ENCODE measurements at regions not wholly inside any gene's neighbourhood (a gene's known extent, or its start where the extent isn't known, plus 50 kb on each side); places are given as distances from the start of the nearest gene placed in this dataset.

DNA sequence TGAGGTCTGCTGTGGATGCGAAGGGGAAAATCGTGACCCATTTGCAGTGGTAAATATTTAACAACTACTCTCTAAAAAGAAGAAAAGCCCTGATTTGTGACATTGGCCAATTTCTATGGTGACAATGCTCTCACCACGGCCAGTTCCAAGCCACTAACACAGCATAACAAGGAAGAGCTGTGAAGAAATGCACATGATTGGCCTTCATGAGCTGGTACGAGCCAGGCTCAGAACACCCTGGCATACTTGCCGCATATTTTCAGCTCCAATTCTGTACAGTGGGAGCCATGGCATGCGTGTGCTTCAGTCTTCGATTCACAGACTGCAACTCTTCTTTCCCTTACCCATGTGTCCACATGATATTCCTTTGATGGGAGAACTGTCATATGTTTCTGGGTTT lies 363.9 kb upstream of the CDH5 start:
- Histone ChIP-seq H3K4me3 (no peak overlapping the region), H3K27me3 (no peaks in the 10 kb centered on the region), H3K4me1 (no peaks in the 10 kb centered on the region), H3K9me3 (no peaks in the 10 kb centered on the region), H3K36me3 (replicated peaks in 1 of 2; ENCODE audit: insufficient read depth in 1 of 2, low read depth in 2 of 2) (no peaks in the 10 kb centered on the region), H3K27ac (no peak overlapping the region)
- 57 to 60% methylated on average over 7 of the region's 7 CpGs for WGBS, 2 donors
- DNase-seq (no peak), ATAC-seq (no peak)
- no peak for TF ChIP-seq POLR2A (IDR thresholded peaks at IDR 0.05)
- TF ChIP-seq, protein P1, sequence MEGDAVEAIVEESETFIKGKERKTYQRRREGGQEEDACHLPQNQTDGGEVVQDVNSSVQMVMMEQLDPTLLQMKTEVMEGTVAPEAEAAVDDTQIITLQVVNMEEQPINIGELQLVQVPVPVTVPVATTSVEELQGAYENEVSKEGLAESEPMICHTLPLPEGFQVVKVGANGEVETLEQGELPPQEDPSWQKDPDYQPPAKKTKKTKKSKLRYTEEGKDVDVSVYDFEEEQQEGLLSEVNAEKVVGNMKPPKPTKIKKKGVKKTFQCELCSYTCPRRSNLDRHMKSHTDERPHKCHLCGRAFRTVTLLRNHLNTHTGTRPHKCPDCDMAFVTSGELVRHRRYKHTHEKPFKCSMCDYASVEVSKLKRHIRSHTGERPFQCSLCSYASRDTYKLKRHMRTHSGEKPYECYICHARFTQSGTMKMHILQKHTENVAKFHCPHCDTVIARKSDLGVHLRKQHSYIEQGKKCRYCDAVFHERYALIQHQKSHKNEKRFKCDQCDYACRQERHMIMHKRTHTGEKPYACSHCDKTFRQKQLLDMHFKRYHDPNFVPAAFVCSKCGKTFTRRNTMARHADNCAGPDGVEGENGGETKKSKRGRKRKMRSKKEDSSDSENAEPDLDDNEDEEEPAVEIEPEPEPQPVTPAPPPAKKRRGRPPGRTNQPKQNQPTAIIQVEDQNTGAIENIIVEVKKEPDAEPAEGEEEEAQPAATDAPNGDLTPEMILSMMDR (IDR thresholded peaks at IDR 0.05) = no peak
- intact Hi-C loops (cut with DNase I) = no loop called here

DNA sequence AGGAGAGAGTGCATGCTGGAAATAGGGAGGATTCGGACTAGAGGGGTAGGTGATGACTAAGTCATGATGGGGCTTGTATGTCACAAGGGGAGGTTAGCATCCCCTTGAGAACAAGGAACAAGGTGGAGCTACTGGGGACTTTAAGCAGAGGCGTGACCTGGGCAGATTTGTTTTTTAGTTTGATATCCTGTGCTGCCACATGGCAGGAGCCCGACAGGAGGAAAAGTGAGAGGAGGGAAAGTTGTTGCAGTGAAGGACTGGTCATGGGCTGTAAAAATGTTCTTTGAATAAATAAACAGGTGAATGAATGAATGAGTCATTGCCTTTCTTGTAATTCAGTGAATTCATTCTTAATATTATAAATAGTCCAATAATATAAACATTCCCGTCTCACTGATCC lies 365.1 kb upstream of the CDH5 start:
- Histone ChIP-seq H3K9me3 (no peaks in the 10 kb centered on the region), H3K4me3 (no peak overlapping the region), H3K36me3 (replicated peaks in 1 of 2; ENCODE audit: insufficient read depth in 1 of 2, low read depth in 2 of 2) (no peaks in the 10 kb centered on the region), H3K27me3 (no peaks in the 10 kb centered on the region), H3K4me1 (no peaks in the 10 kb centered on the region), H3K27ac (no peak overlapping the region)
- TF ChIP-seq POLR2A (IDR thresholded peaks at IDR 0.05) = no peak
- TF ChIP-seq, protein P1 (IDR thresholded peaks at IDR 0.05) = no peak
- no peak for ATAC-seq
- WGBS, 2 donors = 47 to 54% methylated on average over 4 of the region's 4 CpGs
- DNase-seq = no peak
- intact Hi-C loops (cut with DNase I) = no loop called here

DNA sequence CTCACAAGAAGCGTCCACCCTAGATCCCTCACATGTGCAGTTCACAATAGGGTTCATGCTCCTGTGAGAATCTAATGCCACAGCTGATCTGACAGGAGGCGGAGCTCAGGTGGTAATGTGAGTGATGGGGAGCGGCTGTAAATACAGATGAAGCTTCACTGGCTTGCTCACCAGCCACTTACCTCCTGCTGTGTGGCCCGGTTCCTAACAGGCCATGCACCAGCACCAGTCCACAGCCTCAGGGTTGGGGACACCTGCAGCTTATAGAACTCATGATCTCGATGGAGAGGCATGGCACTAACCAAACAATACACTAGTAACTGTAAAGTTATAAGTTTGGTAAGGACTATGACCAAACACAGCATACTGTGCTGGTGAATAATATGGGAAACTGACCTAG lies 368.0 kb upstream of the CDH5 start:
- ATAC-seq (no peak), DNase-seq (no peak)
- 39 to 58% methylated on average over 5 of the region's 5 CpGs for WGBS, 2 donors
- H3K27ac ChIP-seq = no peak overlapping the region
- H3K27me3 ChIP-seq = no peaks in the 10 kb centered on the region
- H3K36me3 ChIP-seq (replicated peaks in 1 of 2; ENCODE audit: insufficient read depth in 1 of 2, low read depth in 2 of 2) = no peaks in the 10 kb centered on the region
- no peaks in the 10 kb centered on the region for H3K9me3 ChIP-seq
- no peak overlapping the region for H3K4me3 ChIP-seq
- TF ChIP-seq POLR2A (IDR thresholded peaks at IDR 0.05) = no peak
- TF ChIP-seq, protein P1 (IDR thresholded peaks at IDR 0.05) = no peak
- H3K4me1 ChIP-seq = no peaks in the 10 kb centered on the region
- intact Hi-C loops (cut with DNase I) = no loop called here

DNA sequence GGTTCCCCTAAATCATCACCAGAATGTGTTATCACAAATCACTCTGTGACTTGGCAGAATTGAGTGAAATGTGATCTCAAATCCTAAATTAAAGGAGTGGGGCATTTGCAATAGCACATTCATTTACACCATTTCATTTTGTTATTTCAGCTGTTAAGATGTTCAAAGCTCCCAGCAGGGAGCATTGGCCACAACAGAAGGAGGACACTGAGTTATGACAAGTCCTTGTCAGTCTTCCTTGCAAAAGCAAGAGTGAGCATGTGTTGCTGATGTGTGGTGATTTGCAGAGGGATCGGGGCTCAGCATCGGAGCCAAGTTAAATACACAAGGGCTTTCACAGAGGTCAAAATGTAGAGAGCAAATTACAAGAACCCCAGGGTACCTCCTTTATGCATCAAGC lies 372.2 kb upstream of the CDH5 start:
- intact Hi-C loops (cut with DNase I) = no loop called here
- Histone ChIP-seq H3K4me3 (no peak overlapping the region), H3K36me3 (replicated peaks in 1 of 2; ENCODE audit: insufficient read depth in 1 of 2, low read depth in 2 of 2) (no peaks in the 10 kb centered on the region), H3K27me3 (no peaks in the 10 kb centered on the region), H3K4me1 (no peaks in the 10 kb centered on the region), H3K27ac (no peak overlapping the region), H3K9me3 (no peaks in the 10 kb centered on the region)
- WGBS, 2 donors = 72 to 75% methylated on average over 2 of the region's 2 CpGs
- TF ChIP-seq, protein P1 (IDR thresholded peaks at IDR 0.05) = no peak
- no peak for TF ChIP-seq POLR2A (IDR thresholded peaks at IDR 0.05)
- no peak for ATAC-seq
- DNase-seq = no peak

DNA sequence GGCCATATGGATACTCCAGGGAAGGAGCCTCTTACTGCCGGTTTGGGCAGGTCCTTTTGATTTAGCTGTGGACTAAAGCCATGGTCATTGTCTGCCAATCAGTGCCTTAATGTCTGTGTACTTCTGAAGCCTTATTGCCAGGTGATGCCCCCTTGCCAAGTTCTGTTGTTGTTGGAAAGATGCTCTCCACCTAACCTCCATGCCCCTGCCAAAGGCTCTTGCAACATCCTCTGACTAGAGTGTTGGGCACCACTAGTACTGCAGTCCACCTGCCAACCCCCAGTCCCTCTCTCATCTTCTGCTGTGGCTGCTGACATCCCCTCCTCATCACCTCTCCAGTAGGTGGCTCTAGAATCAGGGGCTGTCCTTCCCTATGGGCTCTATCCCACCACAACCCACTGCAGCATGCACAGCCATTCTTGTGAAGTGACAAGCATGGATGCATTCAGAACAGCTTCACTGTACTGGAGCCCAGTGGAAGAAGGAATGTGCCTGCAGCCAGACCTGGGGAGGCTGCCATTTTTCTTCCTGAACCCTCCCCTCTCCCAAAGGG lies 375.3 kb upstream of the CDH5 start:
- no peak overlapping the region for H3K4me3 ChIP-seq
- no peak for DNase-seq
- H3K27me3 ChIP-seq = no peaks in the 10 kb centered on the region
- no peaks in the 10 kb centered on the region for H3K4me1 ChIP-seq
- no peak for ATAC-seq
- 36 to 56% methylated on average over 1 of the region's 1 CpG for WGBS, 2 donors
- H3K27ac ChIP-seq = no peak overlapping the region
- intact Hi-C loops (cut with DNase I) = no loop called here
- no peak for TF ChIP-seq POLR2A (IDR thresholded peaks at IDR 0.05)
- no peaks in the 10 kb centered on the region for H3K36me3 ChIP-seq (replicated peaks in 1 of 2; ENCODE audit: insufficient read depth in 1 of 2, low read depth in 2 of 2)
- no peaks in the 10 kb centered on the region for H3K9me3 ChIP-seq
